Fibroblast of mammary gland (primary cell): ENCODE measurements at regions not wholly inside any gene's neighbourhood (a gene's known extent, or its start where the extent isn't known, plus 50 kb on each side); places are given as distances from the start of the nearest gene placed in this dataset.

Source experiments
- DNase-seq: peaks from one replicate; pipeline ENCODE4 v3.0.0-alpha.2; 2010; ENCODE audit warnings: low read depth
- H3K4me3 ChIP-seq: 2 replicates; pipeline ENCODE4 v1.5.1; 2011; ENCODE audit warnings: low read depth, mild to moderate bottlenecking, low read length, moderate library complexity; ENCODE audit not compliant: control insufficient read depth
- TF ChIP-seq, protein P1 (sequence below): conservative IDR thresholded peaks from 2 replicates; pipeline ENCODE4 v1.5.1; 2011; ENCODE audit warnings: low read depth, low read length, inconsistent platforms; ENCODE audit not compliant: control insufficient read depth, insufficient read depth

- H3K4me3 ChIP-seq = no peak overlapping the region
- DNase-seq = no peak
- TF ChIP-seq, protein P1, sequence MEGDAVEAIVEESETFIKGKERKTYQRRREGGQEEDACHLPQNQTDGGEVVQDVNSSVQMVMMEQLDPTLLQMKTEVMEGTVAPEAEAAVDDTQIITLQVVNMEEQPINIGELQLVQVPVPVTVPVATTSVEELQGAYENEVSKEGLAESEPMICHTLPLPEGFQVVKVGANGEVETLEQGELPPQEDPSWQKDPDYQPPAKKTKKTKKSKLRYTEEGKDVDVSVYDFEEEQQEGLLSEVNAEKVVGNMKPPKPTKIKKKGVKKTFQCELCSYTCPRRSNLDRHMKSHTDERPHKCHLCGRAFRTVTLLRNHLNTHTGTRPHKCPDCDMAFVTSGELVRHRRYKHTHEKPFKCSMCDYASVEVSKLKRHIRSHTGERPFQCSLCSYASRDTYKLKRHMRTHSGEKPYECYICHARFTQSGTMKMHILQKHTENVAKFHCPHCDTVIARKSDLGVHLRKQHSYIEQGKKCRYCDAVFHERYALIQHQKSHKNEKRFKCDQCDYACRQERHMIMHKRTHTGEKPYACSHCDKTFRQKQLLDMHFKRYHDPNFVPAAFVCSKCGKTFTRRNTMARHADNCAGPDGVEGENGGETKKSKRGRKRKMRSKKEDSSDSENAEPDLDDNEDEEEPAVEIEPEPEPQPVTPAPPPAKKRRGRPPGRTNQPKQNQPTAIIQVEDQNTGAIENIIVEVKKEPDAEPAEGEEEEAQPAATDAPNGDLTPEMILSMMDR = no peak
These were observed 94.5 kb upstream of the ANKEF1 start for GRCh38 chr20:9940329-9940728.

- TF ChIP-seq, protein P1 = no peak
- H3K4me3 ChIP-seq = no peak overlapping the region
- DNase-seq = no peak
These were observed 95.6 kb upstream of the ANKEF1 start for GRCh38 chr20:9939231-9939630.

DNA sequence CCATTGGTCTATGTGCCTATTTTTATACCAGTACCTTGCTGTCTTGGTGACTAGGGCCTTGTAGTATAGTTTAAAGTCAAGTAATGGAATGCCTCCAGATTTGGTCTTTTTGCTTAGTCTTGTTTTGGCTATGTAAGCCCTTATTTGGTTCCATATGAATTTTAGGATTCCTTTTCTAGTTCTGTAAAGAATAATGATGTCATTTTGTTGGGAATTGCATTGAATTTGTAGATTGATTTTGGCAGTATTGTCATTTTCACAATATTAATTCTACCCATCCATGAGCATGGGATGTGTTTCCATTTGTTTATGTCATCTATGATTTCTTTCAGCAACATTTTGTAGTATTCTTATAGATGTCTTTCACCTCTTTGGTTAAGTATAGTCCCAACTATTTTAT lies 96.4 kb upstream of the PAK5 start:
- no peak overlapping the region for H3K4me3 ChIP-seq
- TF ChIP-seq, protein P1 = no peak
- no peak for DNase-seq

- H3K4me3 ChIP-seq = no peak overlapping the region
- TF ChIP-seq, protein P1 = no peak
- DNase-seq = no peak
These were observed 91.3 kb upstream of the PAK5 start for GRCh38 chr20:9930142-9930541.

GRCh38 chr20:9928955-9929354 lies 90.1 kb upstream of the PAK5 start:
- no peak overlapping the region for H3K4me3 ChIP-seq
- TF ChIP-seq, protein P1 = no peak
- no peak for DNase-seq

GRCh38 chr20:9928281-9928737 lies 89.4 kb upstream of the PAK5 start:
- TF ChIP-seq, protein P1 = no peak
- no peak for DNase-seq
- no peak overlapping the region for H3K4me3 ChIP-seq

DNA sequence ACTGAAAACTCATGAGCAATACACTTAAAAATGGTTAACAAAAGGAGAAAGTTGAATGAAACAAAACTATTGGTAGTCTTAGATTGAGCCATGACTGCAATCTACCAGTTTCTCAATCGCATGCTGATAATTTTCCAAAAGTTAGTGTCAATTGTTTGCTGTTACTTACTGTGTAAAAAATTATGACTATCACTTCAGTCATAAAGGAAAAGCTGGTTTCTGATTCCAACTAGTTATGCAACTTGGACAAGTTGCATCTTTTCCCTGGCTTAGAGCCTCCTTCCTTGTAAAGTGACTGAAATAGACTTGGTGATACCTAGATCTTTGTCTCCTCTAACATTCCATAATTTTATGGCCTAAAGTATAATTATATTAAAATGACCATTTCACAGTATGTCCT lies 88.3 kb upstream of the PAK5 start:
- TF ChIP-seq, protein P1 = no peak
- DNase-seq = peak; percentile 18
- H3K4me3 ChIP-seq = no peak overlapping the region
